Epithelial cell of prostate (primary cell): ENCODE measurements at regions not wholly inside any gene's neighbourhood (a gene's known extent, or its start where the extent isn't known, plus 50 kb on each side); places are given as distances from the start of the nearest gene placed in this dataset.
"Not testable (repeated sequence)": the region's sequence is repeated elsewhere in the genome, so short reads cannot be mapped to it uniquely, and the experiment has no call there.

Experiments used
- DNase-seq: peaks from one replicate; pipeline ENCODE4 v3.0.0-alpha.2; 2011; ENCODE audit warnings: low read depth, low spot score
- H3K27ac ChIP-seq: fragments of 450-650 bp; 2 replicates; pipeline ENCODE4 v1.5.1; 2017; ENCODE audit warnings: mild to moderate bottlenecking

DNA sequence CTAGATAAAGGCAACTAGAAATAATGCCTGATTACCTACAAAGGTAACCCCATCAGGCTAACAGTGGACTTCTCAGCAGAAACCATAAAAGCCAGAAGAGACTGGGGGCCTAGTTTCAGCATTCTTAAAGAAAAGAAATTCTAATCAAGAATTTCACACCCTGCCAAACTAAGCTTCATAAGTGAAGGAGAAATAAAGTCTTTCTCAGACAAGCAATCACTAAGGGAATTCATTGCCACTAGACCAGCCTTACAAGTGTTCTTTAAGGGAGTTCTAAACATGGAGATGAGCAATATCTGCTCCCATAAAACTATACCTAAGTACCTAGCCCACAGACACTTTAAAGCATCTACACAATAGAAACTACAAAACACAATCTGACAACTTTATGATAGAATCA is 823.5 kb downstream of the PCDH17 start:
- DNase-seq, result no peak
- H3K27ac ChIP-seq, result no peak overlapping the region

DNA sequence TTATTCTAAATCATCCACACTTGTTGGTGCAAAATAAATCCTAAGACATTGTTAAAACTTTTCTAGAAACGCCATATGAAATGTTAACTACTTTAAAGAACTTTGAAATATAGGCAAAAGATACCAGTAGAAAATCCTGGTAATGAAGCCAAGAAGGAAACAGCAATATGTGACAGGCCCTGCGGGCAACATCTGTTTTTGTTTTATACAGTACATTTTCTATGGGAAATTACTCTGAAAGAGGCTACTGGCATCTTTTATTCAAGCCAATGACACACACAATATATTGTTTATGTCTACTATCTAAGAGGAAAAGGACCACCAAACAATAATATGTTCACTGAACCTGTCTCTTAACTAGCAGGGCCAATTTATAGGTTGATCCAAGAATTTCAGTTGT is 829.7 kb downstream of the PCDH17 start:
- DNase-seq, result no peak
- H3K27ac ChIP-seq, result no peak overlapping the region

DNA sequence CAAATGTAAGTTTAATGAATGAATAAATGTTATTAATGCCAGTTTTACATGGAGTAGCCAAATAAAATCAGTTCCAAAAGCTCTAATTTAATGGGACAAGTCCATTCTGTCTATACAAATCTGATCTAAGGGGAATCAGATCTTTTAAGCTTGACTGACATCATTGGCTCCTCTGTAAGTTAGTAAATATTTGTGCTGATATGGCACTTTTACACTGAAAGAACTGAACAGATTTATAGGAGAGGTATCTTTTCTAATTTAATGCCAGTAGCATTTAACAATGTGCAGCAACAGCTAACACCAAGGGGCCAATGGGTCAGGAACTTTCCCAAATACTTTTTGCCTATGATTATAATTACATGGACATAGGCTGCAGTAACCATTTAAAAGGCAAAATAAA is 832.3 kb downstream of the PCDH17 start:
- no peak overlapping the region for H3K27ac ChIP-seq
- no peak for DNase-seq

DNA sequence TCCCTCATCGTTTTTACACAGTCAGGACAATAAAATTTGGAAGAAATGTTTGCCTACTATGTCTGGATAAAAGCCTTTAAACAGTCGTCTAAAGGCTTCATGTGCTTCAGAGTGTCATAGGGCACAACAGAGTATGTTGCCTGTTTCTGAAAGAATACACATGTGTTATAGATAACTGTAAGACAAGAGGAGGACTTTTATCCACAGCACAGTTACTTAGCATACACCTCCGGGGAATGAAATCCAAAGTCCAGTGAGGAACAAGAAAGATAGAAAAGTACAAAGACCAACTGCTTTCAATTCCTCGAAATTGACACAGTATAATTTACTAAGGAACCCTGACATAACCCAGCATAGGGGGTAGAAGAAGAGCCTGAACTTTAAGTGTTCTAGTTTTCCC is 835.6 kb downstream of the PCDH17 start:
- no peak overlapping the region for H3K27ac ChIP-seq
- DNase-seq, result no peak

DNA sequence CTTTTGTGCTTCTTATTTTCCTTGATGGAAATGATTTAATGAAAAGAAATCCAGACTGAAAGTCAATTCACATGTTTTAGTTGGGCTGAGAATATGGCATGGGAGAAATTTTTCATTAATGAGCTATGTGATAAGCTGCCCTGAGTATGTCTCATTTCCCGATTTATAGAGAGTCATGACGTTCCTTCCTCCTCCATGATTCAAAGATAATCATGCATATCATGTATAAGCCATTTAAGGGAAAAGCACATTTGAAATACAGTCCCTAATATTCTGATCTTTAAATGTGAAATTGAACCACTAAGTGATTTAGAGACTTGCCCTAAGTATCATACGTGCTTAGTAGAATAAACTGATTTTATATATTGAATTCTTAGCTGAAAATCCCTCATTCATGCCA is 840.9 kb downstream of the PCDH17 start:
- no peak for DNase-seq
- no peak overlapping the region for H3K27ac ChIP-seq

DNA sequence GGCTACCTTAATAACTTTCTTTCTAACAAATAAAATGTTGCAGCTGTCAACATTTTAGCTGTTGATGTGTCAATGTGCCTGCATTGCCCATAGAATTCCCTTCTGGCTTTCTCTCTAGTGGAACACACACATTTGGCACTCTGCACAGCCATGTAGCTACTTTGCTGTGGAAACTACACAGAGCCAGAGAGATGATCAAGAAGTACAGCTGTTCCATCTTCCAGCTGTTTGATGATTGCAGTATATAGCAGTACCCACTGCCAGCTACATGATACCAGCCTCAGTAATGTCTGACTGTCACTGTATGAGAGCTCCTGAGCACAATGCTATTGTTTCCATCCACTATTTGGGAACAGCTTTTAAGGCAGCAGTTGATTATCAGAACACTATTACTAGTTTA is 843.0 kb downstream of the PCDH17 start:
- no peak overlapping the region for H3K27ac ChIP-seq
- no peak for DNase-seq

DNA sequence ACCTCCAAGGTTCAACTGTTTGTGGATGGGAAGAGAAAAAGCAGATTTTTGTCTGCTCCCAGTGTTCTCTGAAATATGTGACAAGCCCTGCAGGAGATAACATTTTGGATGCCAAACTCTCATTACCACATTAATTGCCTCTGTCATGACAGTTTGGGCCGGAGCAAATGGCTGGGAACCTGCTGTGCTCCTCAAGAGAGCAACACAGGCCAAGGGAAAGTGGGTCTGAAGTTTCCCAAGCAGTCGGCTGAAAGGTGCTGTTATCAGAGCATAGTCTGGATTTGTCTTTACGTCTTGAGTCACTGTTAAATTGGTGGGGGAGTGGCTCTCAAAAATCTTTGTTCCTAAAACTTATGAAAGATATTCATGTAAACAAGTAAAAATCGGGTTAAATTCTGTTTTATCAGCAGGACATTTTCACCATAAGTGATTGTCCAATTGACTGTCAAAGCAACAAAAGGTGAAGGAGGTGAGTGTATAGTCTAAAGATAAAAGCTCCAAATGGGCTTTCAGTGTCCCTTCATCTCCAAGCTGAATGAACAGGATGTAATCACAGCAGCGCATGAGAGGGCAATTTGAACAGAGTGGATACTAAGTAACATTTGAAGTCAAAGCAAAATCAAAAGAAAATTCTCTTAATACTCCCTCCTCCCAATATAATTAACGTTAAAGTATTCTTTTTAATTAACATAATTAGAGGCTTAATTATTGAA is 844.8 kb downstream of the PCDH17 start:
- H3K27ac ChIP-seq, result no peak overlapping the region
- DNase-seq, result no peak

DNA sequence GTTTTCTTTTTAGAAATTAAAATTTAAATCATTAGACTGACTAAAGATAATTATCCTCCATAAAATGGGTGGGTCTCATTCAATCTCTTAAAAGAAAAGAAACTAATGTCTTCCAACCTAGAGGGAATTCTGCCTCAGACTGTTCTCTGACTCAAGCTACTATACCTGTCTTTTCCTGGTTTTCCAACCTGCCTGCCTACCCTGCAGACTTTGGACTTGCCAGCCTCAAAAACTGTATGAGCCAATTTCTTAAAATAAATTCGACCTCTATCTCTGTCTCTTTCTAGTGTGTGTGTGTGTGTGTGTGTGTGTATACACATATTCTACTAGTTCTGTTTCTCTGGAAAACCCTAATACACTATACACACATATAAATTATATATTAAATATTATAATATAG is 847.3 kb downstream of the PCDH17 start:
- H3K27ac ChIP-seq, result no peak overlapping the region
- no peak for DNase-seq

DNA sequence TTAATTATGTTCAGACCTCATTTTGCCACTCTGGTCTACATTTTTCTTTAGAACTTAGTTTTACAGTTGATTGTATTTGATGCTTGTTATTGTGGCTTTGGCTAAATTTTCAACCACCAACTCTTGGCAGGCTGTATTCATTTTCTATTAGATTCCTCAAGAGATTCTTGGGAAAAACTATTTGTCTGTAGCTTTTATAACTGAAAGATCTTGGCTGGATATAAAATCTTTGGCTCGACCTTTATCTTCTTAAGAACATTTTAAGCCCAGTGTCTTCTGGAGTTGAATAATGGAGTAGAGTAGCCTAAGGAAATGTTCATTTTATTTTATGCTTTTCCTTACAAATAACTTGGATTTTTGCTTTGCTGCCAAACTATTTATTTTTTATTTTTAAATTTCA is 848.5 kb downstream of the PCDH17 start:
- no peak overlapping the region for H3K27ac ChIP-seq
- no peak for DNase-seq

DNA sequence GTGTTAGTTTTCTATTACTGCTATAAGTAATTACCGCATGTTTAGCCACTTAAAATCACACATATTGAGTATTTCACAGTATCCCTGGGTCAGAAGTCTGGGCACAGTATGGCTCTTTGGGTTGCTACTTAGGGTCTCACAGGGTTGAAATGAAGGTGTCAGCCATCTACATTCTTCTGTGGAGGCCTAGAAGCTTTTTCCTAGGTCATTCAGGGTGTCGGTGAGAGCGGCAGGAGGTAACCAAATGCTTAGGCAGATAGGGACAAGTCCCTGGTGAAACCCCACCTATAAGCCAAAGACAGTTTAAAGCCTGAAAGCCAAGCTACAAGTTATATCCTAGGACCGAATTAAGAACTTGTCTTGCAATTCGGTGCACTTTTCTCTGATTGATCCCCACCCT is 856.7 kb downstream of the PCDH17 start:
- DNase-seq, result no peak
- no peak overlapping the region for H3K27ac ChIP-seq

DNA sequence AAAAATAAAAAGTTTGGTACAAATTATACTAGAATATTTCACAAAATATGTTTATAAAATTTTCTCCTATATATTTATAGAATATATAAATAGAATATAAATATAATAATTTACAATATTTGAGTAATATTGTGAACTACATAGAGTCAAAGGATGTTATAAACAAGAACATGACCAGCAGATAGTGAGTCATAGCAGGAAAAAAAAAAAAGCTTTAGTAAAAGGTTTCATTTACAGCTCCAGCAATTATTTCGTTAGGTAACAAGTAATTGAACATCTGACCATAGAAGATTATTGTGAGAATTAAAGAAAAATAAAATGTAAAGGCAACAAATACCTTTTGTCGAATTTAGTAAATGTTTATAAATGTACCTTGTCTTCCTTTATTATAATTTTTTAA is 864.1 kb downstream of the PCDH17 start:
- H3K27ac ChIP-seq, result no peak overlapping the region
- DNase-seq, result no peak

DNA sequence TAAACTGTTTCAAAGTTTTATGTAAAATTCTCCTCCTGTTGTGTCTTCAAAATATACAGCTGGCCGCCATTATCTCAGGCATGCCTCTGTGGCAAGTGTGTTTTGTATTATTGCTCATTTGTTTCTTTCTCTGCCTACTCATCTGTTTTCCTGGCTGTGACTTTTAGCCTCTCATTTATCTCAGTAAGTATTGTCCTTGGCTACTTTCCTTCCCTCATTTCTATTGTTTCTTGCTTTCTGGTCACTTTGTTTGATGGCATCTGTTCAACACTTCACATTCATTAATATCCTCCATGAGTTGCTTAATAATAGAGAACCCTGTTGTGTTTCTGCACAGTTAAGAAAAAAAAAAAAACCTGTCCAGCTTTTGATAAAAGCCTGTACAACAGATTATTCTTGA is 869.4 kb downstream of the PCDH17 start:
- DNase-seq, result no peak
- H3K27ac ChIP-seq, result no peak overlapping the region

DNA sequence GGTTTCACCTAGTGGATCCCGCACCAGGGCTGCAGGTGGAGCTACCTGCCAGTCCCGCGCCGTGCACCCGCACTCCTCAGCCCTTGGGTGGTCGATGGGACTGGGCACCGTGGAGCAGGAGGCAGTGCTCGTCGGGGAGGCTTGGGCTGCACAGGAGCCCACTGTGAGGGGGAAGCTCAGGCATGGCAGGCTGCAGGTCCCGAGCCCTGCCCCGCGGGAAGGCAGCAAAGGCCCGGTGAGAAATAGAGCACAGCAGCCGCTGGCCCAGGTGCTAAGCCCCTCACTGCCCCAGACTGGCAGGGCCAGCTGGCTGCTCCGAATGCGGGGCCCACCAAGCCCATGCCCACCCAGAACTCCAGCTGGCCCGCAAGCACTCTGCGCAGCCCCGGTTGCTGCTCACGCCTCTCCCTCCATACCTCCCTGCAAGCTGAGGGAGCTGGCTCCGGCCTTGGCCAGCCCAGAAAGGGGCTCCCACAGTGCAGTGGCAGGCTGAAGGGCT is 872.7 kb downstream of the PCDH17 start:
- not testable (repeated sequence) for H3K27ac ChIP-seq, DNase-seq

DNA sequence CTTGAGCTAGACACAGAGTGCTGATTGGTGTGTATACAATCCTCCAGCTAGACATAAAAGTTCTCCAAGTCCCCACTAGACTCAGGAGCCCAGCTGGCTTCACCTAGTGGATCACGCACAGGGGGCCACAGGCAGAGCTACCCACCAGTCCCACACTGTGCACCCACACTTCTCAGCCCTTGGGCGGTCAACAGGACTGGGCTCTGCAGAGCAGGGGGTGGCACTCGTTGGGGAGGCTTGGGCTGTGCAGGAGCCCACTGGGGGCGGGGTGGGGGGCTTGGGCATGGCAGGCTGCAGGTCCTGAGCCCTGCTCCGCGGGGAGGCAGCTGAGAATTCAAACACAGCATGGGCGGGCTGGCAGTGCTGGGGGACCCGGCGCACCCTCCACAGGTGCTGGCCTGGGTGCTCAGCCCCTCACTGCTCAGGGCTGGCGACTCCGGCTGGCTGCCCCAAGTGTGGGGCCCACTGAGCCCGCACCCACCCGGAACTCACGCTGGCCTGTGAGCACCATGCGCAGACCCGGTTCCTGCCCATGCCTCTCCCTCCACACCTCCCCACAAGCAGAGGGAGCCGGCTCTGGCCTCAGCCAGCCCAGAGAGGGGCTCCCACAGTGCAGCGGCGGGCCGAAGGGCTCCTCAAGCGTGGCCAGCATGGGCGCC is 873.8 kb downstream of the PCDH17 start:
- not testable (repeated sequence) for DNase-seq

DNA sequence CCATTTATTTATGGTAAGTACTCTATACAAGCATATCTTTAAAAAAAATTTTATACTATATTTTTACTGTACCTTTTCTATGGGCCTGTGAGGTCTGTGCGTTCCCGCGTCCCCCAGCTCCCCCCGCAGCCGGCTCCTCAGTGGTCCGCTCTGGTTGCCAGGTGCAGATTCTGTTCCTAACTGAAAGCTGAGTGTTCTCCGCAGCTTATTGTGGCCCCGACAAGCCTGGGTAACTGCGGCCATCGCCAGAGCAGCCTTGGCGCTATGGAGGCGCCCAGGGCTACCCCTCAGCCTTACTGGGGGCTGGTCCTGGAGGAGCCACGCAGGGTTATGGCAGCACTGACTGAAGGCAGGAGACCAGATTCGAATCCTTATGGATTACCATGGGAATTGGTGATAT is 896.8 kb downstream of the PCDH17 start:
- H3K27ac ChIP-seq, result no peak overlapping the region
- DNase-seq, result no peak

More for the DNA sequence above, 873.8 kb downstream of the PCDH17 start:
- H3K27ac ChIP-seq, result not testable (repeated sequence)

DNA sequence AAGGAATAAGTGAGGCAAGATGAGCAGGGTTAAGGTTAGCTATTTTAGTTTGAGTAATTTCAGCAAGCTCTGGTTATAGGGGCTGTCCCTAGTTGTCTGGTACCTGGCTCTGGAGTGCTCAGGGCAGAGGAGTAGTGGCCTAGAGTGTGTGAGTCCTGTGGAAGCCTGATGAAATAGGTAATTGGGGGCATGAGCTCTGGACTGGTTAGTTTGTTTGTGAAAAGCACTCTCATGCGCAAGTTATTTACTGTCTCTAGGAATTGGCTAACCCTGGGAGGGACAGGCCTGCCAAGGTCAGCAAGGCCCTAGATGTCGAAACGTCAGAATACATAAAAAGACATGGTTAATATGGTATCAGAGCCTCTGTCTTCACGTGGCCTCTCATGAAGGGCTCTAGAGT is 900.1 kb downstream of the PCDH17 start:
- H3K27ac ChIP-seq, result no peak overlapping the region
- no peak for DNase-seq

DNA sequence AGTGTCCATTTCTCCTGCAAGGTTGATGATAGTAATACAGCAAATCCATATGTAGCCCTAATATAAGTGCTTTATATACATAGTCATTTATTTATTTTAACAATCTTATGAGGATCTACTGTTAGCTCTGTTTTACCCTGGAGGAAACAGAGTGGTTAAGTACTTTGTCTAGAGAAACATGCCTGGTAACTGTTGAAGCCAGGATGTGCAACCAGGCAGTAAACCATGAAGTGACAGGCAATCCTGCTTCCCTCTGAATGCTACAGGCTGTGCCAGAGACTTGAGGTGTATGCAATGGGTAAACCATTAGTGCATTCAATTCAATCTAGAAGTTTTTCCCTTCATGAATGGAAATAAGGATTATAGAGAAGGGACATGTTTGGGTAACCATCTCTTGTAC is 911.0 kb downstream of the PCDH17 start:
- H3K27ac ChIP-seq, result no peak overlapping the region
- no peak for DNase-seq

DNA sequence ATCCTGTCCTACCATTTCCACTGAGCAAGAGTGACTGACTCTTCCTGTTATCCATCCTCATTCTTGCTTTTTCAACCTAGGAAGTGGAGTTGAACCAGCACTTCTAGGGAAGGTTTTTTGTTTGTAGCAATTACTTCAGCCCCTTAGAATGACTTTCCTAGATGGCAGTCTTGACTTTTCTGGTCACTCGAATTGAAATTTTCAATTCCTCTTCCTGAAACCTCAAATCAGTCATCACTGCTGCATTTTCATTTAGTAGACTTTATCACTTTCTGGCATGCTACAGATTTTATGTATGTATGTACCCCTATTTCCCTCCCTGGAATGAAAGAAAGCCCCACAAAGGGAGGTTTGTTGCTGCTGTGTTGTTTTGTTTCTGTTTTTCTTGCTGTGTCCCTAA is 915.9 kb downstream of the PCDH17 start:
- H3K27ac ChIP-seq, result no peak overlapping the region
- no peak for DNase-seq

DNA sequence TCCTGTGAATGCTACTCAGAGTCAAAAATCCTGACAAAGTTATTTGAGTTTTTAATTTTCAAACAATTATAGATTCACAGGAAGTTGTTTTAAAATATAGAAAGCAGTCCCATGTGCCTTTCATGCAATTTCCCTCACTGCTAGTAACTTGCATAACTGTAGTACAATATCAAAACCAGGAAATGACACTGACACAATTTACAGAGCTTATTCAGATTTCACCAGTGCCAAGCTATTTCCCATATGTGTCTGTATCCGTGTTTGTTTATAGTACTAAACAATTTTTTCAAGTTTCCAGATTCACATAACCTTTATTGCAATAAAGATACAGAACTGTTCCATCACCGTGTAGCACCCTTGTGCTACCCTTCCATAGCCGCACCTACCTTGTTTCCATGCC is 934.6 kb downstream of the PCDH17 start:
- no peak for DNase-seq
- no peak overlapping the region for H3K27ac ChIP-seq

DNA sequence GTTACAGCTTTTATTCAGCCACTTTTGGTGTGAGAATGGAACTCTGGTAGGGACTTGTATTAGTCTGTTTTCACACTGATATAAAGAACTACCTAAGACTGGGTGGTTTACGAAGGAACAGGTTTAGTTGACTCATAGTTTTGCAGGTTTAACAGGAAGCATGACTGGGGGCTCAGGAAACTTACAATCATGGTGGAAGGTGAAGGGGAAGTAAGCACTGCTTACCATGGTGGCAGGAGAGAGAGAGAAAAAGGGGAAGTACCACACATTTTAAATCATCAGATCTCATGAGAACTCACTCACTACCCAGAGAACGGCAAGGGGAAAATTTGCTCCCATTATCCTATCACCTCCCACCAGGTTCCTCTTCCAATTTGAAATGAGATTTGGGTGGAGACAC is 942.2 kb downstream of the PCDH17 start:
- no peak for DNase-seq
- H3K27ac ChIP-seq, result no peak overlapping the region

DNA sequence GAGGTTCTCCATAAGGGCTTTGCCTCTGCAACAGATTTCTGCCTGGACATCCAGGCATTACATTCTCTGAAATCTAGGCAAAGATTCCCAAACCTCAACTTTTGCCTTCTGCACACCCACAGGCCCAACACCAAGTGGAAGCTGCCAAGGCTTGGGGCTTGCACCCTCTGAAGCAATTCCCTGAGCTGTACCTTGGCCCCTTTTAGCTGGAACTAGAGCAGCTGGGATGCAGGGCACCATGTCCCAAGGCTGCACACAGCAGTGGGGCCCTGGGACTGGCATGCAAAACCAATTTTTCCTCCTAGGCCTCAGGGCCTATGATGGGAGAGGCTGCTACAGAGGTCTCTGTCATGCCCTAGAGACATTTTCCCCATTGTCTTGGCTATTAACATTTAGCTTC is 943.2 kb downstream of the PCDH17 start:
- no peak overlapping the region for H3K27ac ChIP-seq
- no peak for DNase-seq

DNA sequence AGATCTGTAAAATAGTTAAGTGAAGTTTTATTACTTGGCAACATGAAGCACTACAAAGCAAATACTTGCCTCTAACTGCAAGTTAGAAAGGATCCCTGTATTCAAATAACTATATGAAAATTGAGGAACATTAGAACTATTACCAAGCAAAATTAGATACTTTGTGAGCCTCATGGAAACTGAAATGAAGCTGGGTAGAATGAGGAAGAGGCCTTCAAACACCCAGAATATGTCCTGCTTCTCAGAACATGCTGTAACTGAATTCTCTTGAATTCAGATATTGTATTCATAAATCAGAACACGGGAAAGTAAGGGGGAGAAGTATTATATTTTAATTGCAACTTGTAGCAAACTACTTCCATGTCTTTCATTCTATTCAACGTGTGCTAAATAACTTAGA is 947.9 kb downstream of the PCDH17 start:
- no peak for DNase-seq
- no peak overlapping the region for H3K27ac ChIP-seq
